H9 (cell line): ENCODE measurements at regions not wholly inside any gene's neighbourhood (a gene's known extent, or its start where the extent isn't known, plus 50 kb on each side); places are given as distances from the start of the nearest gene placed in this dataset.

Experiments
- DNase-seq: peaks from one replicate; pipeline ENCODE4 v3.0.0-alpha.2; 2017
- H2AFZ ChIP-seq: one replicate; pipeline ENCODE4 v1.6.1; 2013; ENCODE audit warnings: mild to moderate bottlenecking, low read length, control low read depth, moderate library complexity
- H2AK5ac ChIP-seq: 2 replicates; pipeline ENCODE4 v1.6.1; 2013; ENCODE audit warnings: low read length, control low read depth, mixed read lengths; ENCODE audit not compliant: insufficient read length
- H2BK120ac ChIP-seq: one replicate; pipeline ENCODE4 v1.6.1; 2013; ENCODE audit warnings: low read depth, mild to moderate bottlenecking, low read length, control low read depth, inconsistent platforms; ENCODE audit not compliant: poor library complexity, severe bottlenecking
- H2BK12ac ChIP-seq: 2 replicates; pipeline ENCODE4 v1.6.1; 2013; ENCODE audit warnings: low read length, control low read depth, mixed read lengths, low read depth; ENCODE audit not compliant: insufficient read length
- H2BK15ac ChIP-seq: 2 replicates; pipeline ENCODE4 v1.6.1; 2013; ENCODE audit warnings: low read depth, low read length, control low read depth
- H2BK20ac ChIP-seq: one replicate; pipeline ENCODE4 v1.6.1; 2013; ENCODE audit warnings: low read depth, mild to moderate bottlenecking, low read length, control low read depth, inconsistent platforms; ENCODE audit not compliant: poor library complexity, severe bottlenecking
- H2BK5ac ChIP-seq: 2 replicates; pipeline ENCODE4 v1.6.1; 2013; ENCODE audit warnings: low read length, control low read depth, mixed read lengths; ENCODE audit not compliant: insufficient read length
- H3K14ac ChIP-seq: 2 replicates; pipeline ENCODE4 v1.6.1; 2013; ENCODE audit warnings: low read length, control low read depth; ENCODE audit not compliant: insufficient read depth
- H3K18ac ChIP-seq: 2 replicates; pipeline ENCODE4 v1.6.1; 2013; ENCODE audit warnings: low read depth, mild to moderate bottlenecking, mixed read lengths, low read length, control low read depth; ENCODE audit not compliant: insufficient read length
- H3K23ac ChIP-seq: 2 replicates; pipeline ENCODE4 v1.6.1; 2013; ENCODE audit warnings: low read length, control low read depth, mixed read lengths, low read depth; ENCODE audit not compliant: insufficient read length
- H3K23me2 ChIP-seq: 2 replicates; pipeline ENCODE4 v1.6.1; 2013; ENCODE audit warnings: low read depth, mild to moderate bottlenecking, mixed read lengths, low read length, control low read depth; ENCODE audit not compliant: insufficient read length, poor library complexity, severe bottlenecking
- H3K27ac ChIP-seq: 2 replicates; pipeline ENCODE4 v1.5.1; 2013; ENCODE audit warnings: low read length, control low read depth, mixed read lengths, low read depth; ENCODE audit not compliant: insufficient read length
- H3K27me3 ChIP-seq: 2 replicates; pipeline ENCODE4 v1.6.1; 2013; ENCODE audit warnings: low read length, control low read depth, inconsistent platforms; ENCODE audit not compliant: insufficient read depth
- H3K4ac ChIP-seq: 2 replicates; pipeline ENCODE4 v1.6.1; 2013; ENCODE audit warnings: low read depth, mild to moderate bottlenecking, control low read depth, inconsistent platforms, low read length, moderate library complexity
- H3K4me1 ChIP-seq: 2 replicates; pipeline ENCODE4 v1.6.1; 2013; ENCODE audit warnings: low read length, control low read depth, inconsistent platforms; ENCODE audit not compliant: insufficient read depth
- H3K4me2 ChIP-seq: 2 replicates; pipeline ENCODE4 v1.6.1; 2013; ENCODE audit warnings: low read length, control low read depth, mixed read lengths; ENCODE audit not compliant: insufficient read length, insufficient read depth
- H3K56ac ChIP-seq: 2 replicates; pipeline ENCODE4 v1.6.1; 2013; ENCODE audit warnings: low read depth, mild to moderate bottlenecking, mixed read lengths, low read length, control low read depth; ENCODE audit not compliant: insufficient read length
- H3K79me1 ChIP-seq: 2 replicates; pipeline ENCODE4 v1.6.1; 2013; ENCODE audit warnings: low read depth, mild to moderate bottlenecking, moderate library complexity, low read length, control low read depth, inconsistent platforms; ENCODE audit not compliant: insufficient read depth, poor library complexity, severe bottlenecking
- H3K79me2 ChIP-seq: 2 replicates; pipeline ENCODE4 v1.6.1; 2013; ENCODE audit warnings: low read length, control low read depth, inconsistent platforms; ENCODE audit not compliant: insufficient read depth
- H3K9ac ChIP-seq: 2 replicates; pipeline ENCODE4 v1.6.1; 2013; ENCODE audit warnings: low read length, control low read depth, mixed read lengths; ENCODE audit not compliant: insufficient read length; ENCODE audit errors: extremely low read depth
- H3K9me3 ChIP-seq: one replicate; pipeline ENCODE4 v1.6.1; 2013; ENCODE audit warnings: low read depth, low read length, inconsistent platforms; ENCODE audit not compliant: control insufficient read depth
- H3T11ph ChIP-seq: one replicate; pipeline ENCODE4 v1.6.1; 2013; ENCODE audit warnings: mild to moderate bottlenecking, low read length, control low read depth, inconsistent platforms
- H4K20me1 ChIP-seq: one replicate; pipeline ENCODE4 v1.6.1; 2013; ENCODE audit not compliant: control insufficient read depth, insufficient read length, insufficient read depth
- H4K5ac ChIP-seq: 2 replicates; pipeline ENCODE4 v1.6.1; 2013; ENCODE audit warnings: low read depth, mild to moderate bottlenecking, mixed read lengths, low read length, control low read depth; ENCODE audit not compliant: insufficient read length
- H4K8ac ChIP-seq: replicated peaks from 2 replicates; pipeline ENCODE4 v1.6.1; 2013; ENCODE audit warnings: low read length, control low read depth, mixed read lengths, low read depth; ENCODE audit not compliant: insufficient read length
- H4K91ac ChIP-seq: 2 replicates; pipeline ENCODE4 v1.6.1; 2013; ENCODE audit warnings: low read depth, mild to moderate bottlenecking, moderate library complexity, mixed read lengths, low read length, control low read depth; ENCODE audit not compliant: insufficient read length
- H3K27ac Mint-ChIP-seq, 3 experiments: 2 replicates in 2 of 3; 3 replicates in 1 of 3; pipeline ENCODE4 v1.8.0; 2020 to 2021; ENCODE audit warnings: mixed read lengths in 3 of 3, mild to moderate bottlenecking in 1 of 3, moderate library complexity in 1 of 3
- H3K27me3 Mint-ChIP-seq: 2 replicates; pipeline ENCODE4 v1.8.0; 2021; ENCODE audit warnings: low read depth, mild to moderate bottlenecking, moderate library complexity, mixed read lengths
- H3K36me3 Mint-ChIP-seq, 3 experiments: 2 replicates in 2 of 3; 3 replicates in 1 of 3; pipeline ENCODE4 v1.8.0; 2020 to 2021; ENCODE audit warnings: low read depth in 3 of 3, mixed read lengths in 3 of 3; ENCODE audit not compliant: insufficient read depth in 1 of 3
- H3K4me1 Mint-ChIP-seq, 2 experiments: 2 replicates each; pipeline ENCODE4 v1.8.0; 2020; ENCODE audit warnings: mixed read lengths in 2 of 2
- H3K4me3 Mint-ChIP-seq, 2 experiments: 2 replicates in 1 of 2; 3 replicates in 1 of 2; pipeline ENCODE4 v1.8.0; 2020 to 2021; ENCODE audit warnings: mild to moderate bottlenecking in 2 of 2, mixed read lengths in 2 of 2, moderate library complexity in 1 of 2
- H3K9me3 Mint-ChIP-seq, 2 experiments: 2 replicates in 1 of 2; 3 replicates in 1 of 2; pipeline ENCODE4 v1.8.0; 2020; ENCODE audit warnings: mild to moderate bottlenecking in 2 of 2, mixed read lengths in 2 of 2, moderate library complexity in 1 of 2
- CTCF ChIP-seq: fragments of 200-600 bp; sonication (generic); conservative IDR thresholded peaks from 3 replicates; pipeline ENCODE4 v1.8.0; 2021; ENCODE audit warnings: antibody characterized with exemption, mild to moderate bottlenecking
- WGBS: extraction: QIAGEN DNeasy Blood & Tissue Kit; methylation state at CpG from one replicate; pipeline ENCODE4 v1.1.7; 2013; ENCODE audit warnings: missing lambda C conversion rate, low lambda C conversion rate, mixed read lengths; ENCODE audit not compliant: insufficient read length; ENCODE audit errors: extremely low coverage; 5-methylcytosine and 5-hydroxymethylcytosine counted together

- H2AK5ac ChIP-seq, result no peak overlapping the region
- TF ChIP-seq CTCF, result no peak
- H3K4me2 ChIP-seq, result no peak overlapping the region
- no peak overlapping the region for H3K4ac ChIP-seq
- no peak overlapping the region for H2BK20ac ChIP-seq
- H4K20me1 ChIP-seq, result no peaks in the 10 kb centered on the region
- no peaks in the 10 kb centered on the region; the same call in 1 of the 2 replicates for H3K79me2 ChIP-seq
- DNase-seq, result no peak
- no peak overlapping the region for H2BK15ac ChIP-seq
- Mint-ChIP-seq H3K27ac (no peak overlapping the region), H3K4me3 (no peak overlapping the region), H3K27me3 (peaks cover 2% of the 10 kb centered on the region; the same call in 1 of the 2 replicates), H3K9me3 (peaks cover 16 to 31% of the 10 kb centered on the region in 2 experiments; a peak in 4 of 5 replicates), H3K4me1 (no peaks in the 10 kb centered on the region), H3K36me3 (peaks cover 14 to 33% (median 21%) of the 10 kb centered on the region in 3 experiments)
- H2AFZ ChIP-seq, result no peak overlapping the region
- H2BK120ac ChIP-seq, result no peak overlapping the region
- H3K79me1 ChIP-seq, result no peaks in the 10 kb centered on the region
- H3K27ac ChIP-seq, result no peak overlapping the region
- H3K14ac ChIP-seq, result no peak overlapping the region
- H3K56ac ChIP-seq, result no peak overlapping the region
- H4K8ac ChIP-seq, result no peak overlapping the region
- H3K4me1 ChIP-seq, result no peaks in the 10 kb centered on the region
- H3K27me3 ChIP-seq, result no peaks in the 10 kb centered on the region; the same call in 1 of the 2 replicates
- H3T11ph ChIP-seq, result no peak overlapping the region
- H4K91ac ChIP-seq, result no peak overlapping the region
- no peak overlapping the region for H4K5ac ChIP-seq
- no peak overlapping the region for H2BK12ac ChIP-seq
- no peaks in the 10 kb centered on the region for H3K9me3 ChIP-seq
- H3K18ac ChIP-seq, result no peak overlapping the region
- no peak overlapping the region for H3K23ac ChIP-seq
- H3K23me2 ChIP-seq, result no peaks in the 10 kb centered on the region
- WGBS, result no CpG with 5 or more reads among the region's 4 CpGs
- H2BK5ac ChIP-seq, result no peak overlapping the region
- H3K9ac ChIP-seq, result no peak overlapping the region
These were observed 64.4 kb upstream of the VCX3A start for GRCh38 chrX:6599230-6599860.
